Neural progenitor cell (in vitro differentiated cells): ENCODE measurements at regions not wholly inside any gene's neighbourhood (a gene's known extent, or its start where the extent isn't known, plus 50 kb on each side); places are given as distances from the start of the nearest gene placed in this dataset.

Experiments used
- DNase-seq: peaks from one replicate; pipeline ENCODE4 v3.0.0-alpha.2; 2016; ENCODE audit warnings: low spot score
- H2AFZ ChIP-seq: fragments of 200-600 bp; sonication (generic); replicated peaks from 2 replicates; pipeline ENCODE4 v1.6.1; 2016; ENCODE audit warnings: antibody characterized with exemption
- H3F3A ChIP-seq: fragments of 200-600 bp; sonication (generic); 2 replicates; pipeline ENCODE4 v1.6.1; 2016; ENCODE audit warnings: antibody characterized with exemption, low read depth
- H3K27ac ChIP-seq: fragments of 200-600 bp; sonication (generic); 2 replicates; pipeline ENCODE4 v1.5.1; 2016; ENCODE audit warnings: mild to moderate bottlenecking
- H3K27me3 ChIP-seq: fragments of 200-600 bp; sonication (generic); 2 replicates; pipeline ENCODE4 v1.6.1; 2016; ENCODE audit warnings: mild to moderate bottlenecking, moderate library complexity
- H3K36me3 ChIP-seq: fragments of 200-600 bp; sonication (generic); 2 replicates; pipeline ENCODE4 v1.5.1; 2016
- H3K4me1 ChIP-seq: fragments of 200-600 bp; sonication (generic); 2 replicates; pipeline ENCODE4 v1.6.1; 2016; ENCODE audit warnings: mixed run types
- H3K4me2 ChIP-seq: fragments of 200-600 bp; sonication (generic); 2 replicates; pipeline ENCODE4 v1.6.1; 2016
- H3K4me3 ChIP-seq: fragments of 200-600 bp; sonication (generic); 2 replicates; pipeline ENCODE4 v1.5.1; 2016
- H3K79me2 ChIP-seq: fragments of 200-600 bp; sonication (generic); 2 replicates; pipeline ENCODE4 v1.6.1; 2016; ENCODE audit warnings: low read depth
- H3K9ac ChIP-seq: fragments of 200-600 bp; sonication (generic); 2 replicates; pipeline ENCODE4 v1.6.1; 2016
- H3K9me3 ChIP-seq: fragments of 200-600 bp; sonication (generic); 2 replicates; pipeline ENCODE4 v1.5.1; 2016; ENCODE audit warnings: low read depth
- H4K20me1 ChIP-seq: fragments of 200-600 bp; sonication (generic); 2 replicates; pipeline ENCODE4 v1.6.1; 2016; ENCODE audit warnings: low read depth
- H3K27ac Mint-ChIP-seq: 3 replicates; pipeline ENCODE4 v1.8.0; 2021; ENCODE audit warnings: mixed read lengths
- H3K27me3 Mint-ChIP-seq: 2 replicates; pipeline ENCODE4 v1.8.0; 2022; ENCODE audit warnings: low read depth, mild to moderate bottlenecking, inconsistent platforms, moderate library complexity, mixed read lengths; ENCODE audit not compliant: insufficient read depth
- H3K36me3 Mint-ChIP-seq: 3 replicates; pipeline ENCODE4 v1.8.0; 2021; ENCODE audit warnings: mixed read lengths
- H3K4me1 Mint-ChIP-seq: 3 replicates; pipeline ENCODE4 v1.8.0; 2021; ENCODE audit warnings: mixed read lengths
- H3K4me3 Mint-ChIP-seq: 3 replicates; pipeline ENCODE4 v1.8.0; 2021; ENCODE audit warnings: mild to moderate bottlenecking, moderate library complexity, mixed read lengths
- H3K9me3 Mint-ChIP-seq: 3 replicates; pipeline ENCODE4 v1.8.0; 2020; ENCODE audit warnings: mixed read lengths
- EZH2 ChIP-seq: fragments of 200-600 bp; sonication (generic); IDR thresholded peaks from 2 replicates; pipeline ENCODE4 v1.6.1; 2017; ENCODE audit warnings: antibody characterized with exemption, mild to moderate bottlenecking, moderate library complexity
- EZH2phosphoT487 ChIP-seq: fragments of 200-600 bp; sonication (generic); IDR thresholded peaks from 2 replicates; pipeline ENCODE4 v1.6.1; 2017; ENCODE audit warnings: antibody characterized with exemption
- TF ChIP-seq, protein P1 (sequence below): fragments of 200-600 bp; sonication (generic); IDR thresholded peaks from 2 replicates; pipeline ENCODE4 v1.5.1; 2017; ENCODE audit warnings: antibody characterized with exemption, mild to moderate bottlenecking

DNA sequence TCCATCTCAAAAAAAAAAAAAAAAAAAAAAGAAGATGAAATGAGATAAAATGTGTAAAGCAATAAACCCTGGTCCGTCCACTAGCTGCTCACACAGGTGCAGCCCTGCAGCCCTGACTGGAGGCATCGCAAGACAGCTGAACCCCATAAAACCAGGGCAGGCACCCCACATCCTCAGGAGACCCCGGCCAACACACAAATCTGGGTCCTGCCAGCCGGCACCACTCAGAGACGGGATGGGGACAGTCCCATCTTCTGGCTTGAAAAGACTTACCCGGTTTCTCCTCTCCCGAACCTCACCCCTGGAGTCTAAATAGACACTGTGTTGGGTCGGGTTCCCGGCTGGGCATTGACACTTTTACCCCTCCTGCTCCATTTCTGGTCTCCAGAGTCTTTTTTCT, 52.7 kb upstream of the TNRC6C start:
- Mint-ChIP-seq H3K9me3 (peaks cover 7% of the 10 kb centered on the region), H3K36me3 (no peaks in the 10 kb centered on the region), H3K4me3 (no peak overlapping the region), H3K4me1 (no peaks in the 10 kb centered on the region), H3K27ac (no peak overlapping the region), H3K27me3 (peaks cover 11% of the 10 kb centered on the region)
- H3K9ac ChIP-seq = no peak overlapping the region
- H3K27ac ChIP-seq = no peak overlapping the region
- H3K4me1 ChIP-seq = peaks cover 7% of the 10 kb centered on the region
- no peaks in the 10 kb centered on the region for H4K20me1 ChIP-seq
- DNase-seq = no peak
- TF ChIP-seq EZH2phosphoT487 (no peak), EZH2 (no peak)
- TF ChIP-seq, protein P1, sequence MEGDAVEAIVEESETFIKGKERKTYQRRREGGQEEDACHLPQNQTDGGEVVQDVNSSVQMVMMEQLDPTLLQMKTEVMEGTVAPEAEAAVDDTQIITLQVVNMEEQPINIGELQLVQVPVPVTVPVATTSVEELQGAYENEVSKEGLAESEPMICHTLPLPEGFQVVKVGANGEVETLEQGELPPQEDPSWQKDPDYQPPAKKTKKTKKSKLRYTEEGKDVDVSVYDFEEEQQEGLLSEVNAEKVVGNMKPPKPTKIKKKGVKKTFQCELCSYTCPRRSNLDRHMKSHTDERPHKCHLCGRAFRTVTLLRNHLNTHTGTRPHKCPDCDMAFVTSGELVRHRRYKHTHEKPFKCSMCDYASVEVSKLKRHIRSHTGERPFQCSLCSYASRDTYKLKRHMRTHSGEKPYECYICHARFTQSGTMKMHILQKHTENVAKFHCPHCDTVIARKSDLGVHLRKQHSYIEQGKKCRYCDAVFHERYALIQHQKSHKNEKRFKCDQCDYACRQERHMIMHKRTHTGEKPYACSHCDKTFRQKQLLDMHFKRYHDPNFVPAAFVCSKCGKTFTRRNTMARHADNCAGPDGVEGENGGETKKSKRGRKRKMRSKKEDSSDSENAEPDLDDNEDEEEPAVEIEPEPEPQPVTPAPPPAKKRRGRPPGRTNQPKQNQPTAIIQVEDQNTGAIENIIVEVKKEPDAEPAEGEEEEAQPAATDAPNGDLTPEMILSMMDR = no peak
- no peak overlapping the region for H3K4me2 ChIP-seq
- no peaks in the 10 kb centered on the region for H3K79me2 ChIP-seq
- no peaks in the 10 kb centered on the region for H3K36me3 ChIP-seq
- H3K27me3 ChIP-seq = no peaks in the 10 kb centered on the region
- no peaks in the 10 kb centered on the region for H3K9me3 ChIP-seq
- no peak overlapping the region for H2AFZ ChIP-seq
- no peaks in the 10 kb centered on the region for H3F3A ChIP-seq
- no peak overlapping the region for H3K4me3 ChIP-seq

DNA sequence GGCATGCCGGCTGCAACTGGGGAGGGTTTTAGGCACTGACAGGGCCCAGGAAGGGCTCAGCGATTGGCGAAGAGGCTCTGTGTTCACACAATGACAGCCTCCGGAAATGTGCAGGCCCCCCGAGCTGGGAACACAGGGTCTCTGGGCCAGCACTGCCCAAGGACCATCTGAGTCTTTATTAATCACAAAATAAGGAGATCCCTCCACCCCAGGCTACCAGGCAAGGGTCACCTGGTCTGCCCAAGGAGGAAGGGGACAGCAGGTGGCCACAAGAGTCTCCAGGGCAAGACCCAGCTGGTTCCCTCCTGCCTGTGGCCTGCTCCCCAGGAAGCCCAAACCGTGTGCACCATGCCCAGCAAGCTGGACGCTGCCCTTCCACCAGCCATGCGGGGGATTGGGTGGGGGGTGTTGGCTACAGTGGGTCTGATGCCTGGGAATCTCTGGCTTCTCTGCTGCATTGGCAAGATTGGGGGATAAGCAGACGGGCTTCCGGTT, 52.1 kb upstream of the TNRC6C start:
- Histone ChIP-seq H3F3A (no peaks in the 10 kb centered on the region), H3K4me2 (no peak overlapping the region), H3K27me3 (no peaks in the 10 kb centered on the region), H3K4me1 (peaks cover 7% of the 10 kb centered on the region), H3K9ac (no peak overlapping the region), H4K20me1 (no peaks in the 10 kb centered on the region), H3K9me3 (no peaks in the 10 kb centered on the region), H3K36me3 (no peaks in the 10 kb centered on the region), H3K27ac (no peak overlapping the region), H2AFZ (no peak overlapping the region), H3K4me3 (no peak overlapping the region), H3K79me2 (no peaks in the 10 kb centered on the region)
- Mint-ChIP-seq H3K36me3 (no peaks in the 10 kb centered on the region), H3K27ac (no peak overlapping the region), H3K9me3 (peaks cover 12% of the 10 kb centered on the region), H3K27me3 (peaks cover 11% of the 10 kb centered on the region), H3K4me3 (no peak overlapping the region), H3K4me1 (no peaks in the 10 kb centered on the region)
- TF ChIP-seq EZH2 = no peak
- TF ChIP-seq, protein P1 = no peak
- TF ChIP-seq EZH2phosphoT487 = no peak
- peak; percentile 1 for DNase-seq

DNA sequence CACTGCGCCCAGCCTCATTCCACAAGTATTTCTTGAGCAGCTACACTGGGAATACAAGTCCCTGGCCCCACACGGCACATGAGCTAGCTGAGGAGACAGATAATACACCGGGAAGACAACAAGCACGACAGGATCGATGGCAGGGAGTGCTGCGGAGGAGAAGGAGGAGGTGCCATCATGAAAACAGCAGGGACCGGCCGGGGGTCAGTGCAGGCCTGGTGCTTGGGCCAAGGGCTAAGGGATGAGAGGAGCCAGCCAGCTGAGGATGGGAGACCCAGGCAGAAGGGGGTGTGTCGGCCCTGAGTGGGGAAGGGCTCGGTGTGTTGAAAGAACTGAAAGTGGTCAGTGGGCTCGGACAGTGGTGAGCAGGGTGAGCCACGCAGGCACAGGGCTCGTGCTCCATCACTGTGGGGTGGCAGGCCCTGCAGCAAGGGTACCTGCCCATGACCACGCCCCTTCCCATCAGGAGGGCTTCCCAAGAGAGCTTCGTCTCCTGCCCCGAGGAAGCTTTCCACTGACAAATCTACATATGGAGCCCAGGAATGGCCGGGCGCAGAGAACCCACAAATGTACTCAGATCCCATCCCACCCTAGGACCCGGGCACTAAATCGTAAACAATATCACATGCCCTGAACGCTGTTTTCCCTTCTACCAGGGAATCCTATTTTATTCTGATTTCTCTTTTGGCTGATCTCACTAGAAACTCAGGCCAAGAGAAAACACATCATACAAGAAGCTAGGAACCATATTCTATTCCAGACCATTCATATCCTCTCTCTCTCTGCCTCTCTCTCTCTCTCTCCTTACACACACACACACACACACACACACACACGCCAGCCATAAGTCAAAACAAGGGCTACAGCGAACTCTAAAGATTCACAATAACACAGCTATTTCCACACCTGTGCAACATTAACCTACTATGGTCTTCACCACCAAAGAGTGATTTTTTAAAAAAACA, 50.7 kb upstream of the TNRC6C start:
- Mint-ChIP-seq H3K27ac (peak overlapping the region; percentile 72), H3K4me1 (no peaks in the 10 kb centered on the region), H3K9me3 (peaks cover 19% of the 10 kb centered on the region), H3K4me3 (no peak overlapping the region), H3K36me3 (no peaks in the 10 kb centered on the region), H3K27me3 (peaks cover 11% of the 10 kb centered on the region)
- Histone ChIP-seq H2AFZ (no peak overlapping the region), H3K36me3 (no peaks in the 10 kb centered on the region), H3K4me1 (peaks cover 7% of the 10 kb centered on the region), H3K79me2 (no peaks in the 10 kb centered on the region), H3K9ac (no peak overlapping the region), H3F3A (no peaks in the 10 kb centered on the region), H3K27me3 (no peaks in the 10 kb centered on the region), H3K27ac (no peak overlapping the region), H3K4me3 (no peak overlapping the region), H3K9me3 (no peaks in the 10 kb centered on the region), H4K20me1 (no peaks in the 10 kb centered on the region), H3K4me2 (no peak overlapping the region)
- peak; percentile 1 for DNase-seq
- TF ChIP-seq, protein P1 = no peak
- TF ChIP-seq EZH2 (no peak), EZH2phosphoT487 (no peak)
